GM21825 (cell line): ENCODE measurements at regions not wholly inside any gene's neighbourhood (a gene's known extent, or its start where the extent isn't known, plus 50 kb on each side); places are given as distances from the start of the nearest gene placed in this dataset.
"Not testable (repeated sequence)": the region's sequence is repeated elsewhere in the genome, so short reads cannot be mapped to it uniquely, and the experiment has no call there.

Experiments used
- ATAC-seq: cut with Tn5 transposase; IDR thresholded peaks from one replicate; pipeline ENCODE4 v1.9.1; 2021; ENCODE audit warnings: mild to moderate bottlenecking, moderate library complexity; ENCODE audit not compliant: unreplicated experiment

DNA sequence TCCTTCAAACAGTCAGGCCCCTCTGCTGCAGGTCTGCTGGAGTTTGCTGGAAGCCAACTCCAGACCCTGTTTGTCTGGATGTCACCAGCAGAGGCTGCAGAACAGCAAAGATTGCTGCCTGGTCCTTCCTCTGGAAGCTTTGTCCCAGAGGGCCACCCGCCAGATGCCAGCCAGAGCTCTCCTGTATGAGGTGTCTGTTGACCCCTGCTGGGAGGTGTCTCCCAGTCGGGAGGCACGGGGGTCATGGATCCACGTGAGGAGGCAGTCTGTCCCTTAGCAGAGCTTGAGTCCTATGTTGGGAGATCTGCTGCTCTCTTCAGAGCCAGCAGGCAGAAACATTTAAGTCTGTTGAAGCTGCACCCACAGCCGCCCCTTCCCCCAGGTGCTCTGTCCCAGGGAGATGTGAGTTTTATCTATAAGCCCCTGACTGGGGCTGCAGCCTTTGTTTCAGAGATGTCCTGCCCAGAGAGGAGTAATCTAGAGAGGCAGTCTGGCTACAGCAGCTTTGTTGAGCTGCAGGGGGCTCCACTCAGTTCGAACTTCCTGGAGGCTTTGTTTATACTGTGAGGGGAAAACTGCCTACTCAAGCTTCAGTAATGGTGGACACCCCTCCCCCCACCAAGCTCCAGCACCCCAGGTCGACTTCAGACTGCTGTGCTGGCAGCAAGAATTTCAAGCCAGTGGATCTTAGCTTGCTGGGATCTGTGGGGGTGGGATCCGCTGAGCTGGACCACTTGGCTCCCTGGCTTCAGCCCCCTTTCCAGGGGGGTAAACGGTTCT lies 72.1 kb downstream of the OGFRL1 start:
- ATAC-seq, result not testable (repeated sequence)

DNA sequence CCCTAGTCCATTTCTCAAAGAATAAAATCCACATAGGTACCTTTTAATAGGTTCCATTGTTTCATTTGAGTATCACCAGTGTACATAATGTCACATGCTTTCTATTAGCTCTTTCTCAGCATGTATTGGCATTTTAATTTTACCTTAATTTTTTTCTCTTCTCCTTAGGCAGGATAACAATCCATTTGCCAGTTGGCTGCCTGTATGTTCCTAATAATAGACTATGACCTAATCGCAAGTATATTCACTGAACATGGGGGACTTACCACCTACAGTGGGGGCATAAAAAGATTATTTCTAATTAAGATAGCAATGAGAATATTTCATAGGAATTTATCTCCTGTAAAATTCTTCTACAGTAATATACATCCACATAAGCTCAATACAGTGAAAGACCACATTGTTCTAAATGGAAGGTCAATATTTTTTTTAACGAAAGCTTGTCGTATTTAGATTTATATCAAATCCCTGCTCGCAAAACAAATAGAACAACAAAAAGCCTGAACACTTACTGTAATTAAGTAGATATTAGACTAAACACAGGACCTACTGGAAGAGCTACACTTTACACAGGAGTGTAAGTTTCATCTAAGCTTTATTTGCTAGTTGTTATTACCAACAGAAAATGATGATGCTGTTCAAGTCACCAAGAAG lies 76.4 kb downstream of the OGFRL1 start:
- no peak for ATAC-seq

DNA sequence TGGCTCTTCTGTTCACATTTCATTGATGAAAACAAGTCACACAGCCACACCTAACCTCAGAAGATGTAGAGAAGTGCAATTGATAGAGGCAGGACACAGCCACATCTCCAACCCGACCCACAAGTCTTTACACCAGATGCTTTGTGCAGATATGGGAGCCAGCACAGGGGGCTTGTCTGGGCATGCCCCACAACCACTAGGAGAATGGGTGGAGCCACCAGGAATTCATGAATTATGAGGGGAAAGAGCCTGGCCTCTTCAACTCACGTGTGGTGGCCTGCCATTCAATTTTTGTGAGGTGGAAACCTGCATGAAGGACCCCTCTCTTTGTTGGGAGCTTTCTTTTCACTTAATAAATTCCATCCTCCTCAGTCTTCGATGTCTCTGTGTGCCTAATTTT lies 79.1 kb downstream of the OGFRL1 start:
- ATAC-seq, result no peak

DNA sequence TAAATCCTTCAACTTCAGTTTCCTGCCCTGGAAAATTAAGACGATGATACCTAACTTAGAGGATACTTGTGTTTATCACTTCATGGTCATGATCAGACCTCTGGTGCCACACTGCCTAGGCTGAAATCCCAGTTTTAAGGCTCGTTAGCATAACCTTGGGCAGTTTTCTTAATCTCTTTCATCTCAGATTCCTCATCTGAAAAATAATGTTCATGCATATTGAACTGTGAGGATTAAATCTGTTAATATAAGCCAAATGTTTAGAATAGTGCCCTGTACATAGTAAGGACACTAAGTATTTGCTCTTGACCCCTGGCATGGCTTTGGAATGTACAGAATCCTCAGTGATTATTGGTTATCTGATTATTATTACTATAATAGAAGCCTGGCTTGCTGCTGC lies 79.7 kb downstream of the OGFRL1 start:
- ATAC-seq, result no peak

GRCh38 chr6:71371559-71371958 lies 82.9 kb downstream of the OGFRL1 start:
- ATAC-seq, result no peak

GRCh38 chr6:71373943-71374342 lies 85.3 kb downstream of the OGFRL1 start:
- ATAC-seq, result no peak

- no peak for ATAC-seq
These were observed 87.1 kb downstream of the OGFRL1 start for GRCh38 chr6:71375676-71376075.

DNA sequence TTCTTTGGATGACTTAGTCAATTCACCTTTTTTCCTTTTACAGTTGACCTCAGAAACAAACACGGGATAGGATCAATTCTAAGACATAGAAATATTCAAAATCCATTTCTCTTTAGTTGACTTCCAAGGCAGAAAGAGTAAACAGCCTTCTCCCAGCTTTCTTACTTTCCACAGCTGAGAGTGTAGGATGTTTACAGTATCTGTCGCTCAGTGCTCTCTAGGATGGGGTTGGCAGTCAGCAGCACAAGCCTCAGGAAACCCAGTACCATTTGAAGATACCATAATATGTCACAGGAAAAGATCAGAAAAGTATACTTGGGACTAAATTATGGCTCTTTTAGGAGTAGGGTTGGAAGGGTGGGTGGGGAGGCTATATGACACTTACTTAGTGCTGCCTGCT lies 88.2 kb downstream of the OGFRL1 start:
- no peak for ATAC-seq

DNA sequence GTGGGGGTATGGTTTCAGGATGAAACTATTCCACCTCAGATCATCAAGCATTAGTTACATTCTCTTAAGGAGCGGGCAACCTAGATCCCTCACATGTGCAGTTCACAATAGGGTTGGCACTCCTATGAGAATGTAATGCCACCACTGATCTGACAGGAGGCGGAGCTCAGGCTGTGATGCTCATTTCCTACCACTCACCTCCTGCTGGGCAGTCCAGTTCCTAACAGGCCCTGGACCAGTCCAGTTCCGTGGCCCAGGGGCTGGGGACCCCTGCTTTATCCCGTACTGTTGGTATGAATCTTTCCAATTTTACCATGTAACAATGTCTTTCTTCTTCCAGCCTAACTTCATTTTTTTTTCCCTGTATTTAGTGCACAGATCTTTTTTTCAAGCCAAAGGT lies 94.9 kb downstream of the OGFRL1 start:
- no peak for ATAC-seq

DNA sequence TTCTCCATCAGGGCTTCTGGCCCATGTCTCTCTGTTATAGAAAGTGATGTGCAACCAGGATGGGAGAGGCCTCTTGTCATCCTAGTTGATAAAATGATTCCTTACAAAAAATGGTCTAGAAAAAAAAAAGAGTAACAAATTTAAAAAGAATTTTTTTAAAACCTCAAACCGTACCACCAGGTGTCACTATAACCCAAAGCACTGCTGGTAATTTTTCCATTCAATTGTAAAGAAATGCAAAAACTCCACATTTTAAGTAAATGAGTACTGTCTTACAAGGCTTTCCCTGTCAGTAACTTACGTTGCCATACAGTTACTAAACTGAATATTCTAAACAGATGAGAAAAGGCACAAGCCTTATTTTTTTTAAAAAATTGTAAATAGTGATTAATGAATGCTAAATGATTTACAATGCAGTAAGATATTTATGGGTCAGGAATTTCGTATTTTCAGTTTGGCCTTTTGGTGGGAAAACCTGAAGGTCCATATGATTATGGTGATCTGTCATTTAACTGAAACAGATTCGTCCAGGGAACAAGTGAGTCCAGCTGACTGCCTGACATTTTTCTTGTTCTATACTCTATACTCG lies 95.4 kb downstream of the OGFRL1 start:
- ATAC-seq, result no peak

DNA sequence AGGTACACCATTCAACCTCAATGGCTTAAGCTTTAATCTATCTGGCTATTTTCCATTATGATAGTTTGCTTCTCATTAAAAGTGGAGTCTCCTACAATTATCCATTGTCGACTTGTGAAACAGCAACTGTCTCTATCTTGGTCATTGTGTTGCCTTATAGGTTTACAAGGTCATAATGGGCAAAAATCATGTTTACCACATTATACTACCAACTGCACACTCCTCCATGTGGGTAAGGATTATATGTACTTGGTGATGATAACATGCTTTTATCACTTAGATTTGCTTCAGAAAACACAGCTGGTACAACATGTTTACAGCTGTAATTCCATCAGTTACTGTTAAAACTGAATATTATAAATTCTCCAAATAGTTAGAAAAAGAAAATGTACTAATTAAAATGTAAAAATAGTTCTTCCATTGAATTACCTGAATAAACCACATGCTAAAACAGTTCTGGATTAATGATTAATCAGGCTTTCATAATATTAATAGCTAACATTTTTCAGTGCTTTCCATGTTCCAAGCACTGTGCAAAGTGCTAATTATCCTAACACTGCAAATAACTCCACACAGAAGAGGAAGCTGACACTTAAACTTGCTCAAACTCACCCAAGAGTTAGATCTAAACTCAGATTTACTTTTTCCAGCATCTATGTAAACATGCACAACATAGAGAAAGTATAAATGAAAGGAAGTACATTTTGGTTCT lies 96.7 kb downstream of the OGFRL1 start:
- ATAC-seq, result no peak

GRCh38 chr6:71386215-71386614 lies 97.6 kb downstream of the OGFRL1 start:
- no peak for ATAC-seq

- ATAC-seq, result no peak
These were observed 98.6 kb downstream of the OGFRL1 start for GRCh38 chr6:71387179-71387578.

GRCh38 chr6:71388068-71388744 lies 99.6 kb downstream of the OGFRL1 start:
- ATAC-seq, result no peak

DNA sequence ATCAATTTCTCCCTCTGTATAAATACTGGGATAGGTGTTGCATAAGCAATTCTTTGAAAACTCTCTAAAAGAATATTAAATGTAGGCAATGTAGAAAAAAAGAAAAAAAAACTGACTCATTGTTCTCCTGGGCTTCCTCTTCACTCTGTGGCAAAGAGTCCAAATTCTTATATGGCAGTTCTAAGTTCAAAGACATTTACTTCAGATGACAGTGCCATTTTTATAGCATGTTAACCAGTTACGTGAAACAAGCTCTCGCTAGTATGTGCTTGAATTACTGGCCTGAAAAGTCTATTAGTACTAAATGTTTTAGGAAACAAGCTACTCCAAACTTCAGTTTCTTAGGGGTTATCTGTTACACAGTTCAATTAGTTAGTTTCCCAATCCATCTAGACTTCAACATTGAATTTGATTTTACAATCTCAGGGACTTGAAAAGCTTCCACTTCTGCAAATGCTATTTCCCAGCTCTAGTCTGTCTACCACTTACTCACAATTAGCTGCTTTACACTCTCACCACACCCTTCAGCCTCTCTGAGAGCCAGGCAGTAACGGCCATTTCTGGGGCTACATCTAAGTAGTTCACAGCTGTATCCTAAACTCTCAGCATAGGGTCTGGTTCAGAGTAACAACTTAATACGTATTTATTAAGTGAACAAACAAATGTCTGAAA lies 100.4 kb downstream of the OGFRL1 start:
- ATAC-seq, result no peak

- no peak for ATAC-seq
These were observed 102.5 kb downstream of the OGFRL1 start for GRCh38 chr6:71391126-71391525.

DNA sequence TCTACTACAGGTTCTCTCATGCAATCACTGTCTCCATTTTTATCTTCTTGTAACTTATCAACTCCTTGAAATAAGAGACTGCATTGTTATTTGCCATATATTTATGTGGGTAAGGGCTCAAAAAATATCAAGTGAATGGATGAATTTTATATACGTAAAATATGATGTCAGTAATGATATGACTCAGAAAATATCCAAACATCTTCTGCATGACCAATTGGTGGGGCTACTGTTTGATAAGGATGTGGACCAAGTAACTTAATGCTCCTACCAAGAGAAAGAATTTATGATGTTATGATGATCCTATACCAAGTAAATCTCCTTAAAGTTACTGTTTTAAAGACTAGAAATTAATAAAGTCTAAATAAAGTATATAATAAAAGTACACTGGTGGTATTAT lies 103.7 kb downstream of the OGFRL1 start:
- ATAC-seq, result no peak

DNA sequence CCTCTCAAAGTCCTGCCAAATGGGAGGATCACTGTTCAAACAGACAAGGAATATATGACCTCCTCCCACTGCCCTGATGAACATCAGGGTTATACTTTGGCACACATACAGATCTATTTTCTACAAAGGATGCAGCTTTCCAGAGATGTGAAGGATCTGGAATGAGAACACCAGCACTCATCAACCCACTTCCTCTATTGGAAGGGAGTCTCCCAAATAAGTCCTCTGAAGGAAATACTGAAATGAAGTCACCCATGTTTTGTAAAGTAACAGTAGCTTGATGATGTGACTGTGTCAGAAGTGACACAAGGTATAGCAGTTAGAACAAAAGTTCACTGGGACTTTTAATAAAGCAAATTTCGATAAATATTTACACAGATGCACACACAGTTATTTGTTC lies 104.9 kb downstream of the OGFRL1 start:
- no peak for ATAC-seq

DNA sequence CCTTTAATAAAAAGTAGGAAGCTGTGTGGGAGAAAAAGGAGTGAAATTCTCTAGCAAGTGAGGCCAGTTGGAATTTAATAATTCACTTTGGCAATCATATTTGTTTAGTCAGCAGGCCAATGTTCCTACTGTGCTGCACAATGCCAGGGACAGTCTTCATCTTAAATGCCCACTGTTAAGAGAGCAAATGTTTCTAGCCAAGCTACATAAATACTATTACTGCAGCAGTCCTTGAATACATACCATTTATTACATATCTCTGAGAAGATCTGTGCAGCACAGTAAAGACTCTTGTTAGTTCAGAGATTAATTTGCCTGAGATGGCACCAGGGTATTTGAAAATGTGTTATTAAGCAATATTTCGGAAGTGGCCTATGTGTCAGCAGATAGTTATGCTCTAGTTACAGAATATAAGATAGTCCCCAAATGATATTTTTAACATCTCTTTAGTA lies 105.4 kb downstream of the OGFRL1 start:
- ATAC-seq, result no peak

GRCh38 chr6:71394926-71395325 lies 106.3 kb downstream of the OGFRL1 start:
- ATAC-seq, result no peak
